Activated CD8-positive, alpha-beta T cell treated with anti-CD3 and anti-CD28 coated beads for 36 hours (primary cell): ENCODE measurements at regions not wholly inside any gene's neighbourhood (a gene's known extent, or its start where the extent isn't known, plus 50 kb on each side); places are given as distances from the start of the nearest gene placed in this dataset.

Experiments used
- ATAC-seq: fragments of 200-7000 bp; cut with Tn5 transposase; one replicate; pipeline ENCODE4 v1.10.0; 2021; ENCODE audit warnings: mild to moderate bottlenecking, moderate library complexity
- CTCF ChIA-PET: fragments of 350-600 bp; sonication (Branson Sonifier 250); formaldehyde crosslinking; loops from one replicate; lab custom pipeline; 2021; ENCODE audit warnings: antibody characterized with exemption; lab: Charles Lee
- POLR2A ChIA-PET: fragments of 350-600 bp; sonication (Branson Sonifier 250); formaldehyde crosslinking; loops from one replicate; lab custom pipeline; 2021; ENCODE audit warnings: antibody characterized with exemption; lab: Charles Lee
- DNase-seq: peaks from one replicate; pipeline ENCODE4 v3.0.0-alpha.2; 2020
- H3K27ac Mint-ChIP-seq: one replicate; pipeline ENCODE4 v1.8.0; 2021; ENCODE audit warnings: mild to moderate bottlenecking, mixed read lengths
- H3K27me3 Mint-ChIP-seq: one replicate; pipeline ENCODE4 v1.8.0; 2021; ENCODE audit warnings: mixed read lengths
- H3K36me3 Mint-ChIP-seq: one replicate; pipeline ENCODE4 v1.8.0; 2021; ENCODE audit warnings: low read depth, mixed read lengths
- H3K4me1 Mint-ChIP-seq: one replicate; pipeline ENCODE4 v1.8.0; 2021; ENCODE audit warnings: low read depth, mixed read lengths
- H3K4me3 Mint-ChIP-seq: one replicate; pipeline ENCODE4 v1.8.0; 2021; ENCODE audit warnings: mild to moderate bottlenecking, moderate library complexity, mixed read lengths
- H3K9me3 Mint-ChIP-seq: one replicate; pipeline ENCODE4 v1.8.0; 2021; ENCODE audit warnings: mixed read lengths
- CTCF ChIP-seq: fragments of 200-600 bp; IDR thresholded peaks from one replicate; pipeline ENCODE4 v1.8.0; 2022; ENCODE audit warnings: antibody characterized with exemption, mild to moderate bottlenecking
- intact Hi-C: fragments of 100-400 bp; cut with micrococcal nuclease; formaldehyde crosslinking; loops from one replicate; pipeline ENCODE4 v1.10.0; 2022

DNA sequence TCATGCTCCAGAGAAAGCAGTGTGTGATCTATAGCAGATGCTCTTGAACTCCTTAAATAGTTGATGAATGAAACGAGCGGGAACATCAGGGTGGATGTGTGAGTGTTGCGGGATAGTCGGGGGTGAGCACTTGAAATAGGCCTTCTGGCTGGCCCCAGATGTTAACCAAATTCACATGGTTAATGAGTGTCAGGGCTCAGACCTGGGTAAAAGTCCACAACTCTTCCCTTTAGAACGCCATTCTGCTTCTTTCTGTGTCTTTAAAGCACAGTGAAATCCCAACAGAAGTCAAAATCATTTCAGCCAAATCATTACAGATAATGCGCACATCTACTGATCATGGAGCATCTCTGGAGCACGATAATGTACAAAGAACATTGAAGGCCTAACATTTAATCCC lies 249.4 kb upstream of the BOD1L1 start:
- ChIA-PET POLR2A (no interaction called here), CTCF (no interaction called here)
- no peaks in the 10 kb centered on the region for H3K9me3 Mint-ChIP-seq
- H3K36me3 Mint-ChIP-seq = no peaks in the 10 kb centered on the region
- TF ChIP-seq CTCF = no peak
- no peak for ATAC-seq
- no peak overlapping the region for H3K4me3 Mint-ChIP-seq
- no peak for DNase-seq
- intact Hi-C loops = no loop called here
- H3K27ac Mint-ChIP-seq = no peak overlapping the region
- no peaks in the 10 kb centered on the region for H3K4me1 Mint-ChIP-seq
- H3K27me3 Mint-ChIP-seq = no peaks in the 10 kb centered on the region

- ChIA-PET CTCF (no interaction called here), POLR2A (interaction anchor here (0.9 kb wide), 1 partner anchor 39 kb away, joined by 3 read pairs; no protein-coding TSS in a partner anchor)
- TF ChIP-seq CTCF = no peak
- DNase-seq (no peak), ATAC-seq (no peak)
- intact Hi-C loops = no loop called here
- Mint-ChIP-seq H3K4me1 (no peaks in the 10 kb centered on the region), H3K27me3 (no peaks in the 10 kb centered on the region), H3K4me3 (no peak overlapping the region), H3K36me3 (no peaks in the 10 kb centered on the region), H3K27ac (no peak overlapping the region), H3K9me3 (no peaks in the 10 kb centered on the region)
These were observed 250.1 kb upstream of the BOD1L1 start for GRCh38 chr4:13877626-13878025.

- H3K27me3 Mint-ChIP-seq = no peaks in the 10 kb centered on the region
- ATAC-seq = no peak
- intact Hi-C loops = no loop called here
- TF ChIP-seq CTCF = no peak
- CTCF ChIA-PET = no interaction called here
- H3K36me3 Mint-ChIP-seq = no peaks in the 10 kb centered on the region
- H3K27ac Mint-ChIP-seq = no peak overlapping the region
- DNase-seq = no peak
- no peaks in the 10 kb centered on the region for H3K4me1 Mint-ChIP-seq
- no peaks in the 10 kb centered on the region for H3K9me3 Mint-ChIP-seq
- POLR2A ChIA-PET = no interaction called here
- no peak overlapping the region for H3K4me3 Mint-ChIP-seq
These were observed 254.4 kb upstream of the BOD1L1 start for GRCh38 chr4:13881892-13882291.

DNA sequence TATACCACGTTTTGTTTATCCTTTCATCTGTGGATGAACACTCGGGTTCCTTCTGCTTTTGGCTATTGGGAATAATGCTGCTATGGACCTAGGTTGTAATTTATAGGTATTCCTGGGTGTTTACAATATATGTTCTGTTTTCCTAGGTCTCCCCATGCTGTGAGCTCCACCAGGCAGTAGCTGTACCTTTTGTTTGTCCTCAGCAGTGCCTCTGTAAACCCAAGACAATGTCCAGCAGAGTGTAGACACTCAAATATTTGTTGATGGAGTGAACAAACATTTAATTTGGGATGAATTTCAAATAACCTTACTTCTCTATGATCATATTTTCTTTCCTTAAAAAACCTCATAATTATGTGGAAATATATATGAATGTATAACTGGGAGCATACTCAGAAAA lies 259.5 kb upstream of the BOD1L1 start:
- Mint-ChIP-seq H3K9me3 (no peaks in the 10 kb centered on the region), H3K4me3 (no peak overlapping the region), H3K4me1 (no peaks in the 10 kb centered on the region), H3K36me3 (no peaks in the 10 kb centered on the region), H3K27me3 (no peaks in the 10 kb centered on the region), H3K27ac (no peak overlapping the region)
- CTCF ChIA-PET = interaction anchor here (0.7 kb wide), 1 partner anchor 919 kb away, joined by 3 read pairs; no protein-coding TSS in a partner anchor
- ATAC-seq (no peak), DNase-seq (no peak)
- POLR2A ChIA-PET = no interaction called here
- intact Hi-C loops = no loop called here
- no peak for TF ChIP-seq CTCF

- H3K4me3 Mint-ChIP-seq = no peak overlapping the region
- no peaks in the 10 kb centered on the region for H3K9me3 Mint-ChIP-seq
- no peak for TF ChIP-seq CTCF
- intact Hi-C loops = no loop called here
- DNase-seq (no peak), ATAC-seq (no peak)
- H3K36me3 Mint-ChIP-seq = no peaks in the 10 kb centered on the region
- no peaks in the 10 kb centered on the region for H3K4me1 Mint-ChIP-seq
- no peaks in the 10 kb centered on the region for H3K27me3 Mint-ChIP-seq
- CTCF ChIA-PET = no interaction called here
- no peak overlapping the region for H3K27ac Mint-ChIP-seq
- POLR2A ChIA-PET = no interaction called here
These were observed 260.6 kb upstream of the BOD1L1 start for GRCh38 chr4:13888112-13888511.
